ENCODE measurements at regions not wholly inside any gene's neighbourhood (a gene's known extent, or its start where the extent isn't known, plus 50 kb on each side); places are given as distances from the start of the nearest gene placed in this dataset.

DNA sequence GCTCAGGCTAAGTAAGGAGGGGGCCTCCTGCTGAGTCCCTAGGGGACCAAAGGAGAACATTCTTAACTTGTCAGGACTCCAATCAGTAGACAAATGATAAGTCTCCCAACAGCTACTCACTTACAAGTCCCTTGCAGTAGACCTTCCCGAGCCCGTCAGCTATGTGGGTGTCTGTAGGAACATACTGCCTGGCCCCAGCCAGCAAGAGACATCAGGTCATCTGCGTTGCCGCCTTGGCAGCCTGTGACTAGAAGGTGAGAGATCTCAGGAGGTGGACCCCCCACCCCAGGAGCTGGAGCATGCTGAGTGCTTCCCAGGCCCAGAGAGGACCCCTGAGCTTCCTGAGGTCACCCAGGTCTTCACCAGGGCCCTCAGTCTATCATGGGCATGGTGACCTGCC is 250.5 kb downstream of the C1orf94 start:
- Histone ChIP-seq H3K4me3 (ENCODE audit: low read depth, low read length) (no peak overlapping the region), H3K9me3 (ENCODE audit: control insufficient read depth, insufficient read depth, low read depth, low read length) (no peaks in the 10 kb centered on the region), H3K4me1 (ENCODE audit: control insufficient read depth, insufficient read depth, low read length) (no peaks in the 10 kb centered on the region), H3K27ac (ENCODE audit: extremely low read depth, low read depth, low read length) (no peak overlapping the region), H3K36me3 (ENCODE audit: control insufficient read depth in 2 of 2, insufficient read depth in 1 of 2, low read length in 2 of 2) (no peaks in the 10 kb centered on the region)
- ChIA-PET CTCF (no interaction called here), POLR2A (no interaction called here)
- TF ChIP-seq ZNF654 (tag by site-specific recombination; IDR thresholded peaks at IDR 0.05; ENCODE audit: low read depth) (no peak), ZNF521 (tag by site-specific recombination; IDR thresholded peaks at IDR 0.05) (no peak), REPIN1 (tag by site-specific recombination; IDR thresholded peaks at IDR 0.05; ENCODE audit: low read depth) (no peak), ZNF140 (tag by site-specific recombination; IDR thresholded peaks at IDR 0.05) (no peak), ZNF501 (tag by site-specific recombination; IDR thresholded peaks at IDR 0.05) (no peak)
- TF ChIP-seq, protein P1, sequence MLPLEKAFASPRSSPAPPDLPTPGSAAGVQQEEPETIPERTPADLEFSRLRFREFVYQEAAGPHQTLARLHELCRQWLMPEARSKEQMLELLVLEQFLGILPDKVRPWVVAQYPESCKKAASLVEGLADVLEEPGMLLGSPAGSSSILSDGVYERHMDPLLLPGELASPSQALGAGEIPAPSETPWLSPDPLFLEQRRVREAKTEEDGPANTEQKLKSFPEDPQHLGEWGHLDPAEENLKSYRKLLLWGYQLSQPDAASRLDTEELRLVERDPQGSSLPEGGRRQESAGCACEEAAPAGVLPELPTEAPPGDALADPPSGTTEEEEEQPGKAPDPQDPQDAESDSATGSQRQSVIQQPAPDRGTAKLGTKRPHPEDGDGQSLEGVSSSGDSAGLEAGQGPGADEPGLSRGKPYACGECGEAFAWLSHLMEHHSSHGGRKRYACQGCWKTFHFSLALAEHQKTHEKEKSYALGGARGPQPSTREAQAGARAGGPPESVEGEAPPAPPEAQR (tag by site-specific recombination; IDR thresholded peaks at IDR 0.05) = no peak
- TF ChIP-seq, protein P2, sequence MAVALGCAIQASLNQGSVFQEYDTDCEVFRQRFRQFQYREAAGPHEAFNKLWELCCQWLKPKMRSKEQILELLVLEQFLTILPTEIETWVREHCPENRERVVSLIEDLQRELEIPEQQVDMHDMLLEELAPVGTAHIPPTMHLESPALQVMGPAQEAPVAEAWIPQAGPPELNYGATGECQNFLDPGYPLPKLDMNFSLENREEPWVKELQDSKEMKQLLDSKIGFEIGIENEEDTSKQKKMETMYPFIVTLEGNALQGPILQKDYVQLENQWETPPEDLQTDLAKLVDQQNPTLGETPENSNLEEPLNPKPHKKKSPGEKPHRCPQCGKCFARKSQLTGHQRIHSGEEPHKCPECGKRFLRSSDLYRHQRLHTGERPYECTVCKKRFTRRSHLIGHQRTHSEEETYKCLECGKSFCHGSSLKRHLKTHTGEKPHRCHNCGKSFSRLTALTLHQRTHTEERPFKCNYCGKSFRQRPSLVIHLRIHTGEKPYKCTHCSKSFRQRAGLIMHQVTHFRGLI (tag by site-specific recombination; IDR thresholded peaks at IDR 0.05) = no peak
- TF ChIP-seq, protein P3, sequence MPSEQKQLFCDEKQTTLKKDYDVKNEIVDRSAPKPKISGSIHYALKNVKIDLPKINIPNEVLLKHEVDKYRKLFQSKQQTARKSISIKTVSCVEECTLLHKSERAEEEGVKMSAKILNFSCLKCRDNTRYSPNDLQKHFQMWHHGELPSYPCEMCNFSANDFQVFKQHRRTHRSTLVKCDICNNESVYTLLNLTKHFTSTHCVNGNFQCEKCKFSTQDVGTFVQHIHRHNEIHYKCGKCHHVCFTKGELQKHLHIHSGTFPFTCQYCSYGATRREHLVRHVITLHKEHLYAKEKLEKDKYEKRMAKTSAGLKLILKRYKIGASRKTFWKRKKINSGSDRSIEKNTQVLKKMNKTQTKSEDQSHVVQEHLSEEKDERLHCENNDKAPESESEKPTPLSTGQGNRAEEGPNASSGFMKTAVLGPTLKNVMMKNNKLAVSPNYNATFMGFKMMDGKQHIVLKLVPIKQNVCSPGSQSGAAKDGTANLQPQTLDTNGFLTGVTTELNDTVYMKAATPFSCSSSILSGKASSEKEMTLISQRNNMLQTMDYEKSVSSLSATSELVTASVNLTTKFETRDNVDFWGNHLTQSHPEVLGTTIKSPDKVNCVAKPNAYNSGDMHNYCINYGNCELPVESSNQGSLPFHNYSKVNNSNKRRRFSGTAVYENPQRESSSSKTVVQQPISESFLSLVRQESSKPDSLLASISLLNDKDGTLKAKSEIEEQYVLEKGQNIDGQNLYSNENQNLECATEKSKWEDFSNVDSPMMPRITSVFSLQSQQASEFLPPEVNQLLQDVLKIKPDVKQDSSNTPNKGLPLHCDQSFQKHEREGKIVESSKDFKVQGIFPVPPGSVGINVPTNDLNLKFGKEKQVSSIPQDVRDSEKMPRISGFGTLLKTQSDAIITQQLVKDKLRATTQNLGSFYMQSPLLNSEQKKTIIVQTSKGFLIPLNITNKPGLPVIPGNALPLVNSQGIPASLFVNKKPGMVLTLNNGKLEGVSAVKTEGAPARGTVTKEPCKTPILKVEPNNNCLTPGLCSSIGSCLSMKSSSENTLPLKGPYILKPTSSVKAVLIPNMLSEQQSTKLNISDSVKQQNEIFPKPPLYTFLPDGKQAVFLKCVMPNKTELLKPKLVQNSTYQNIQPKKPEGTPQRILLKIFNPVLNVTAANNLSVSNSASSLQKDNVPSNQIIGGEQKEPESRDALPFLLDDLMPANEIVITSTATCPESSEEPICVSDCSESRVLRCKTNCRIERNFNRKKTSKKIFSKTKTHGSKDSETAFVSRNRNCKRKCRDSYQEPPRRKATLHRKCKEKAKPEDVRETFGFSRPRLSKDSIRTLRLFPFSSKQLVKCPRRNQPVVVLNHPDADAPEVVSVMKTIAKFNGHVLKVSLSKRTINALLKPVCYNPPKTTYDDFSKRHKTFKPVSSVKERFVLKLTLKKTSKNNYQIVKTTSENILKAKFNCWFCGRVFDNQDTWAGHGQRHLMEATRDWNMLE (tag by site-specific recombination; conservative IDR thresholded peaks at IDR 0.05; ENCODE audit: low read depth) = no peak
- TF ChIP-seq, protein P4, sequence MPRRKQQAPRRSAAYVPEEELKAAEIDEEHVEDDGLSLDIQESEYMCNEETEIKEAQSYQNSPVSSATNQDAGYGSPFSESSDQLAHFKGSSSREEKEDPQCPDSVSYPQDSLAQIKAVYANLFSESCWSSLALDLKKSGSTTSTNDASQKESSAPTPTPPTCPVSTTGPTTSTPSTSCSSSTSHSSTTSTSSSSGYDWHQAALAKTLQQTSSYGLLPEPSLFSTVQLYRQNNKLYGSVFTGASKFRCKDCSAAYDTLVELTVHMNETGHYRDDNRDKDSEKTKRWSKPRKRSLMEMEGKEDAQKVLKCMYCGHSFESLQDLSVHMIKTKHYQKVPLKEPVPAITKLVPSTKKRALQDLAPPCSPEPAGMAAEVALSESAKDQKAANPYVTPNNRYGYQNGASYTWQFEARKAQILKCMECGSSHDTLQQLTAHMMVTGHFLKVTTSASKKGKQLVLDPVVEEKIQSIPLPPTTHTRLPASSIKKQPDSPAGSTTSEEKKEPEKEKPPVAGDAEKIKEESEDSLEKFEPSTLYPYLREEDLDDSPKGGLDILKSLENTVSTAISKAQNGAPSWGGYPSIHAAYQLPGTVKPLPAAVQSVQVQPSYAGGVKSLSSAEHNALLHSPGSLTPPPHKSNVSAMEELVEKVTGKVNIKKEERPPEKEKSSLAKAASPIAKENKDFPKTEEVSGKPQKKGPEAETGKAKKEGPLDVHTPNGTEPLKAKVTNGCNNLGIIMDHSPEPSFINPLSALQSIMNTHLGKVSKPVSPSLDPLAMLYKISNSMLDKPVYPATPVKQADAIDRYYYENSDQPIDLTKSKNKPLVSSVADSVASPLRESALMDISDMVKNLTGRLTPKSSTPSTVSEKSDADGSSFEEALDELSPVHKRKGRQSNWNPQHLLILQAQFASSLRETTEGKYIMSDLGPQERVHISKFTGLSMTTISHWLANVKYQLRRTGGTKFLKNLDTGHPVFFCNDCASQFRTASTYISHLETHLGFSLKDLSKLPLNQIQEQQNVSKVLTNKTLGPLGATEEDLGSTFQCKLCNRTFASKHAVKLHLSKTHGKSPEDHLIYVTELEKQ (tag by site-specific recombination; IDR thresholded peaks at IDR 0.05; ENCODE audit: borderline replicate concordance) = no peak

DNA sequence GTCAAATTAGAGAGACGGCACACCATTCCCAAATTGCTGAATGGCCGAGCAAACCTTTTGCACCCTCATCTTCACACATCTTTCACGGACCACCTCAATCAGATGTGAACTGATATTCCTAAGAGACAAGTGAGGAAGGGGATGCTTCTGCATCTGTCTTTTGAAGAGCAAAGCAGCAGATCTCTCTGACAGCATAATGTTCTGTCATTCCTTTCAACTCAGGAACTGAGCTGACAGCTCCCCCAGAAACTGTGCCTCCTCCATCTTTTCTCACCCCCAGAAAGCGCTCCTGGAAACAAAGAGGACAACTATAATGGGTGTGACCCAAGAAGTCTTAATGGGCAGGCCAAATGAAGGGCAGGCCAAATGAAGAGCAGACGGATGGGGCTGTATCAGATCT is 256.4 kb downstream of the C1orf94 start:
- CTCF ChIA-PET = interaction anchor here (1.1 kb wide), 1 partner anchor 27 kb away, joined by 3 read pairs; no protein-coding TSS in a partner anchor
- Histone ChIP-seq H3K4me1 (ENCODE audit: control insufficient read depth, insufficient read depth, low read length) (no peaks in the 10 kb centered on the region), H3K27ac (ENCODE audit: extremely low read depth, low read depth, low read length) (no peak overlapping the region), H3K36me3 (ENCODE audit: control insufficient read depth in 2 of 2, insufficient read depth in 1 of 2, low read length in 2 of 2) (no peaks in the 10 kb centered on the region), H3K4me3 (ENCODE audit: low read depth, low read length) (no peak overlapping the region), H3K9me3 (ENCODE audit: control insufficient read depth, insufficient read depth, low read depth, low read length) (no peaks in the 10 kb centered on the region)
- POLR2A ChIA-PET = no interaction called here
- TF ChIP-seq OVOL3 (tag by site-specific recombination; IDR thresholded peaks at IDR 0.05) (no peak), ZNF544 (tag by site-specific recombination; IDR thresholded peaks at IDR 0.05) (no peak), ZNF19 (tag by site-specific recombination; IDR thresholded peaks at IDR 0.05; ENCODE audit: low read depth) (no peak), ZNF600 (tag by site-specific recombination; IDR thresholded peaks at IDR 0.05) (no peak), ZNF391 (tag by site-specific recombination; IDR thresholded peaks at IDR 0.05; ENCODE audit: borderline replicate concordance, low read depth) (no peak)
- TF ChIP-seq, protein P5, sequence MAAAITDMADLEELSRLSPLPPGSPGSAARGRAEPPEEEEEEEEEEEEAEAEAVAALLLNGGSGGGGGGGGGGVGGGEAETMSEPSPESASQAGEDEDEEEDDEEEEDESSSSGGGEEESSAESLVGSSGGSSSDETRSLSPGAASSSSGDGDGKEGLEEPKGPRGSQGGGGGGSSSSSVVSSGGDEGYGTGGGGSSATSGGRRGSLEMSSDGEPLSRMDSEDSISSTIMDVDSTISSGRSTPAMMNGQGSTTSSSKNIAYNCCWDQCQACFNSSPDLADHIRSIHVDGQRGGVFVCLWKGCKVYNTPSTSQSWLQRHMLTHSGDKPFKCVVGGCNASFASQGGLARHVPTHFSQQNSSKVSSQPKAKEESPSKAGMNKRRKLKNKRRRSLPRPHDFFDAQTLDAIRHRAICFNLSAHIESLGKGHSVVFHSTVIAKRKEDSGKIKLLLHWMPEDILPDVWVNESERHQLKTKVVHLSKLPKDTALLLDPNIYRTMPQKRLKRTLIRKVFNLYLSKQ (tag by site-specific recombination; IDR thresholded peaks at IDR 0.05; ENCODE audit: borderline replicate concordance) = no peak
